Astrocyte (in vitro differentiated cells and primary cell): ENCODE measurements at regions not wholly inside any gene's neighbourhood (a gene's known extent, or its start where the extent isn't known, plus 50 kb on each side); places are given as distances from the start of the nearest gene placed in this dataset.

ENCODE experiments used
- CTCF ChIP-seq: IDR thresholded peaks from 2 replicates; pipeline ENCODE4 v1.5.1; 2011; ENCODE audit warnings: low read depth, mild to moderate bottlenecking, inconsistent platforms, low read length, moderate library complexity; ENCODE audit not compliant: insufficient read depth
- EZH2 ChIP-seq: IDR thresholded peaks from 2 replicates; pipeline ENCODE4 v1.6.1; 2012; ENCODE audit warnings: mild to moderate bottlenecking, low read length, inconsistent platforms; ENCODE audit not compliant: insufficient read depth

GRCh38 chr9:135363596-135363995, 116.0 kb upstream of the PPP1R26 start:
- no peak for TF ChIP-seq CTCF
- TF ChIP-seq EZH2: no peak
